ENCODE measurements at regions not wholly inside any gene's neighbourhood (a gene's known extent, or its start where the extent isn't known, plus 50 kb on each side); places are given as distances from the start of the nearest gene placed in this dataset.
"Not testable (repeated sequence)": the region's sequence is repeated elsewhere in the genome, so short reads cannot be mapped to it uniquely, and the experiment has no call there.

- not testable (repeated sequence) for TF ChIP-seq POLR2A (IDR thresholded peaks at IDR 0.05)
- TF ChIP-seq, protein P1, sequence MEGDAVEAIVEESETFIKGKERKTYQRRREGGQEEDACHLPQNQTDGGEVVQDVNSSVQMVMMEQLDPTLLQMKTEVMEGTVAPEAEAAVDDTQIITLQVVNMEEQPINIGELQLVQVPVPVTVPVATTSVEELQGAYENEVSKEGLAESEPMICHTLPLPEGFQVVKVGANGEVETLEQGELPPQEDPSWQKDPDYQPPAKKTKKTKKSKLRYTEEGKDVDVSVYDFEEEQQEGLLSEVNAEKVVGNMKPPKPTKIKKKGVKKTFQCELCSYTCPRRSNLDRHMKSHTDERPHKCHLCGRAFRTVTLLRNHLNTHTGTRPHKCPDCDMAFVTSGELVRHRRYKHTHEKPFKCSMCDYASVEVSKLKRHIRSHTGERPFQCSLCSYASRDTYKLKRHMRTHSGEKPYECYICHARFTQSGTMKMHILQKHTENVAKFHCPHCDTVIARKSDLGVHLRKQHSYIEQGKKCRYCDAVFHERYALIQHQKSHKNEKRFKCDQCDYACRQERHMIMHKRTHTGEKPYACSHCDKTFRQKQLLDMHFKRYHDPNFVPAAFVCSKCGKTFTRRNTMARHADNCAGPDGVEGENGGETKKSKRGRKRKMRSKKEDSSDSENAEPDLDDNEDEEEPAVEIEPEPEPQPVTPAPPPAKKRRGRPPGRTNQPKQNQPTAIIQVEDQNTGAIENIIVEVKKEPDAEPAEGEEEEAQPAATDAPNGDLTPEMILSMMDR (IDR thresholded peaks at IDR 0.05): not testable (repeated sequence)
These were observed 57.3 kb upstream of the PAX8 start for GRCh38 chr2:113336040-113336439.
